K562 (cell line): ENCODE measurements at regions not wholly inside any gene's neighbourhood (a gene's known extent, or its start where the extent isn't known, plus 50 kb on each side); places are given as distances from the start of the nearest gene placed in this dataset.

ENCODE experiments used
- EZH2 ChIP-seq: IDR thresholded peaks from 2 replicates; pipeline ENCODE4 v1.6.1; 2012; ENCODE audit warnings: low read depth, mild to moderate bottlenecking, inconsistent platforms, low read length, borderline replicate concordance
- MYNN ChIP-seq, 2 experiments: sonication (generic); formaldehyde crosslinking in 1 of 2; IDR thresholded peaks; 2 replicates each; pipeline versions ENCODE4 v1.5.0 to v1.6.1; 2016 to 2020; ENCODE audit warnings: antibody characterized with exemption in 1 of 2, missing genetic modification reagents in 1 of 2
- RFX5 ChIP-seq: IDR thresholded peaks from 2 replicates; pipeline ENCODE4 v1.6.1; 2011; ENCODE audit warnings: low read depth, mild to moderate bottlenecking, improper control_type of control experiment, low read length
- ZFP1 ChIP-seq: fragments of 450-650 bp; formaldehyde crosslinking; IDR thresholded peaks from 2 replicates; pipeline ENCODE4 v1.4.0; 2020; ENCODE audit warnings: mild to moderate bottlenecking, mixed read lengths
- TF ChIP-seq, protein P1 (sequence below): fragments of 250-450 bp; sonication (Bioruptor Pico); IDR thresholded peaks from 2 replicates; pipeline ENCODE4 v1.4.0; 2020; ENCODE audit warnings: mild to moderate bottlenecking, moderate library complexity, borderline replicate concordance

DNA sequence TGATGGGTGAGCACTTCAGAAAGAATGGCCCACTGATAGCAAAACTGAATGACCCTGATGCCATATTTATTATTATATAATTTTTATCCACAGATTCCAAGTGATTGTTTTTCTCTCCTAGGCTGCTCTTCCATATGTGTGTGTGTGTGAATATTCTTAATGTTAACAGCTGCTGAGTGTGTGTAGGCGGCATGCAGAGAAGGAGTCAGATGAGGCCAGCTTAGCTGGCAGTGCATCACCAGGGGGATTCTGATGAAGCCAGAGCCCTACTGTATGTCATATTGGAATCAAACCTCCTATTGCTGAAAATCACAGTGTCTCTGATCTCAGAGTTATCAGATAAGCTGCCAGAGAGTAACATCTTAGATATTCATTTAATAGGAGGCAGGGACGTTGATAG, 177.1 kb downstream of the DMAC1 start:
- TF ChIP-seq EZH2, result no peak
- no peak for TF ChIP-seq ZFP1 (CRISPR knock-in tag)
- no peak for TF ChIP-seq MYNN (IDR thresholded peaks at IDR 0.05)
- no peak for TF ChIP-seq MYNN (CRISPR knock-in tag; IDR thresholded peaks at IDR 0.05)
- no peak for TF ChIP-seq RFX5
- TF ChIP-seq, protein P1, sequence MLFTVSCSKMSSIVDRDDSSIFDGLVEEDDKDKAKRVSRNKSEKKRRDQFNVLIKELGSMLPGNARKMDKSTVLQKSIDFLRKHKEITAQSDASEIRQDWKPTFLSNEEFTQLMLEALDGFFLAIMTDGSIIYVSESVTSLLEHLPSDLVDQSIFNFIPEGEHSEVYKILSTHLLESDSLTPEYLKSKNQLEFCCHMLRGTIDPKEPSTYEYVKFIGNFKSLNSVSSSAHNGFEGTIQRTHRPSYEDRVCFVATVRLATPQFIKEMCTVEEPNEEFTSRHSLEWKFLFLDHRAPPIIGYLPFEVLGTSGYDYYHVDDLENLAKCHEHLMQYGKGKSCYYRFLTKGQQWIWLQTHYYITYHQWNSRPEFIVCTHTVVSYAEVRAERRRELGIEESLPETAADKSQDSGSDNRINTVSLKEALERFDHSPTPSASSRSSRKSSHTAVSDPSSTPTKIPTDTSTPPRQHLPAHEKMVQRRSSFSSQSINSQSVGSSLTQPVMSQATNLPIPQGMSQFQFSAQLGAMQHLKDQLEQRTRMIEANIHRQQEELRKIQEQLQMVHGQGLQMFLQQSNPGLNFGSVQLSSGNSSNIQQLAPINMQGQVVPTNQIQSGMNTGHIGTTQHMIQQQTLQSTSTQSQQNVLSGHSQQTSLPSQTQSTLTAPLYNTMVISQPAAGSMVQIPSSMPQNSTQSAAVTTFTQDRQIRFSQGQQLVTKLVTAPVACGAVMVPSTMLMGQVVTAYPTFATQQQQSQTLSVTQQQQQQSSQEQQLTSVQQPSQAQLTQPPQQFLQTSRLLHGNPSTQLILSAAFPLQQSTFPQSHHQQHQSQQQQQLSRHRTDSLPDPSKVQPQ (CRISPR knock-in tag), result no peak
